GM18508 (cell line): ENCODE measurements at regions not wholly inside any gene's neighbourhood (a gene's known extent, or its start where the extent isn't known, plus 50 kb on each side); places are given as distances from the start of the nearest gene placed in this dataset.

Source experiments
- ATAC-seq: cut with Tn5 transposase; IDR thresholded peaks from one replicate; pipeline ENCODE4 v1.9.1; 2021; ENCODE audit warnings: moderate number of reproducible peaks; ENCODE audit not compliant: insufficient read depth, unreplicated experiment

DNA sequence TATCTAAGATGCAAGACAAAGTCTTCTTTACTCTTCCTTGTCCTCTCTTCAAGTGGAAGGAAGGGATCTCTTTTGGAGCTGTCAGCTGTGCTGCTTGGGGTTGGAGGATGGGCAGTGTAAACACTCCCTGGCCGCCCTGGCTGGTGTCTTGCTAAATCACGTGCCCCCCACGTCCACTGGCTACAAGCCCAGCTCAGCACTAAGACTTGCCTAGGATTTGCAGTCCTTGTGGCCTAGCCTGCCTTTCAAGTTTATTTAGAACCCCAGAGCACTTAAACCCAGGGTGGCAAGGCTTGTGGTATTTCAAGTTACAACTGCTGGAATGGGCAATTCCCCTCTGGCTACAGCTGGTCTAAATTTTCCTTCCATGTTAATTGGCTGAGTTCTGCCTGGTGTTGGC, 272.4 kb upstream of the MYO3A start:
- ATAC-seq, result no peak

DNA sequence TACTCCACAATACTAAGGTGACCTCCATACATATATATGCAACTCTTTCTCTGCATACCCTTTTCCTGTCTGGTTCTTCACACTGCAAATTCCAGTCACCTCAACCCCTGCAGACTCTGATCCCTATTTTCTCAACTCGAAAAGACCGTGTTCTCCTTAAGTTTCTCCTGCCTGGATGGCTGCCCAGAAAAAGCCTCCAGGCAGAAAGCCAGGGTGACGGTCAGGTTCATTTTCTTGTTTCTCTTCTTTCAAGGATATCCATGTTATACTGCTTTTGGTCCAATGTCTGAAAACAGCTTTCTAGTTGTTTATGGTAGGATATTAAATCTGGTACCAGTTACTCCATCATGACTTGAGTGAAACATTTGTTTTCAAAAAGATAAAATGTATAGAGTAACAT, 267.8 kb upstream of the MYO3A start:
- ATAC-seq, result no peak

DNA sequence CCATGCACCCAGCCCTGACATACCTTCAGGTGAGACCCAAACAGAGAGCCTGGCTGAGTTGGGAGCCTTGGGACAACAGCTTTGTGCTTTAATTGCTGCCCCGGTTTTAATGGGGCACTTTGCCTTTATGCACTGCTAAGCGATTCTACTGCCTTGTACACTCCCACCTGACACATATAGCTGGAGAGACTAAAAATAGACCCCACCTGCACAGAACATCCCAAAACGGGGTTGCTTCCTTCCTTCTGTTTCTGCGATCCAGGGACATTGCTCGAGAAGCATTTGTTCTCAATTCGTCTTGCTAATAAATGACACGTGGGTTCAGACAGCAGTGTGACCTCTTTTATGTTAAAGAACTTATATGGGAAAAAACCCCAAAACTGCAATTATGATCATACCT, 258.8 kb upstream of the MYO3A start:
- ATAC-seq, result no peak

DNA sequence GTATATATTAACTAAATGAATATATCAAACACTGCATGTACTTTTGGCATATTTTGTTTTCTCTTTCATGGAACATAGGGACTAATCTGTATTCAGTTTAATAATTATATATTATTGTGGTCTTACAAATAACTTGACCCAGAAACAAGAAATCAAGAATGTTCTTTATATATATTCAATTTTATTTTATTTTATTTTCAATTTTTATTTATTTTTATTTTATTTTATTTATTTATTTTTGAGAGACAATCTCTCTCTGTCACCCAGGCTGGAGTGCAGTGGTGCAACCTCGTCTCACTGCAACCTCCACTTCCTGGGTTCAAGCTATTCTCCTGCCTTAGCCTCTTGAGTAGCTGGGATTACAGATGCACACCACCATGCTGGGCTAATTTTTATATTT, 258.4 kb upstream of the MYO3A start:
- no peak for ATAC-seq

DNA sequence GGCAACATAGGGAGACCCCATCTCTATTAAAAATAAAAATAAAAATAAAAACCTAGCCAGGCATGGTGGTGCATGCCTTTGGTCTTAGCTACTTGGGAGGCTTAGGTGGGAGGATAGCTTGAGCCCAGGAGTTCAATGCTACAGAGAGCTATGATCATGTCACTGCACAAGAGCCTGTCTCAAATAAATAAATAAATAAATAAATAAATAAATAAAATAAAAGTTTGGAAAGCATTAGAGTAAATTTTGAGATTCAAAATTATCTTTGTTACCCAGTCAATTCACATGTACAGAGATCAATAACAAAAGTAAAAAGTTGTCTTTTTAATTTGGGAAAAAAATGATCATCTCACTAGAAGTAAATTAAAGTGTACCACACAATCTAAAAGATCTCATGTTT, 255.8 kb upstream of the MYO3A start:
- ATAC-seq, result no peak

DNA sequence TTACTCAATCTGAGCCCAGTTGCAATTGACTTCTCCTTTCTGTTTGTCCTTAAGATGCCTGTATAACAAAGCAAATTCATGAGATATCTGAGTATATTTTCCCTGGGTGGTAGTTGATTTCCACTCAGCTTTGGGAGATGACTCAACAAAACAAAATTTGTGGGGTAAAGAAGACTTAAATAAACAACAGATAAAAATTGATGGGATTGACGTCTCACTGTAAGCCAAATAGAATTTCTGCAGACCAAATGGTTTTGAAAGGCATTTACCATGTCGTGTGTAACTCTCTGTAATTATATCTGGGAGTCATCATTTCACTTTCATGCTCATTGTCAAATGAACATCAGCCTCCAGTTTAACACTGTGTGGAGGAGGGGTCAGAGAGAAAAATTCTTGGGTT, 255.4 kb upstream of the MYO3A start:
- no peak for ATAC-seq

DNA sequence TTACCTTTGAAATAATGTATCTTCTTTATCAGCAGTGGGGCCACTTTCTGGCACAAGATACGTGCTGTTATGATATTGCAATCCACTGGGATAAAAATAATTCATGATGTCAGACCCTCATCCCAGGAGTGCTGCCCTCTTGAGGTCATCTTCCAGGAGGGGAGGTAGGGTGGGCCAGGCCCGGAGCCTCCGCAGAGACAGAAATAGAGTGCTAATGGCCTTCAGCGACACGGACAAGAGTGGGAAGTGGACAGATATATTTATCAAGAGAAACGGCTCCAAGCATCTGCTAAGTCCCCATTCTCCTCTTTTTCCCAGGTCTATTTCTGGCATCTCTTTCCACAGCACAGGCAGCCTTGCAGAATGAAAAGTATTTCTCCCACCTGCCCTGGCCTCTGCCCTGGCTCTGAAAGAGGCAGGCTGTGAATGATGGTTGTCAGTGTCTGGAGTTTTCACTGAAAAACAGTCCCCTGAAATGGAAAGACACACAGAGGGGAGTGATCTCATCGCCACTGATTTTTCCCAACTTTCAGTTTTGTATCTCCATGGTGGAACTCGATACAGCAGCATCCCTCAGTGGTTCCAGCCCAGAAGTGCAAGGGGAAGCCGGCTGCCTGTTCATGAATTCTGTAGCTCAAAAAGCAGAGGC, 251.7 kb upstream of the MYO3A start:
- no peak for ATAC-seq

DNA sequence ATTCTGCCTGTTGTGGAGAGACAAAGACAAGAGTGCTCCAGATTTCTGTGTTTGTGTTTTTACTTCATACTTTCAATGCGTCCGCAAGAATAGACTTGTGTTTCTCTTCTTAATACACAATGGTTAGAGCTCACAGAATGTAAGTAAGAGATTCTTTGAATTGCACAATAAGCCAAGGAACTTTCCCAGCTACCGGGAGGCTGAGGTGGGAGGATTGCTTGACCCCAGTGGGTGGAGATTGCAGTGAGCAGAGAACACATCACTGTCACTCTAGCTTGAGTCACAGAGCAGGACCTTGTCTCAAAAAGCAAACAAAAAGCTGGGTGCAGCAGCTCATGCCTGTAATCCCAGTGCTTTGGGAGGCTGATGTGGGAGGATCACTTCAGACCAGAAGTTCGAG, 250.7 kb upstream of the MYO3A start:
- no peak for ATAC-seq

DNA sequence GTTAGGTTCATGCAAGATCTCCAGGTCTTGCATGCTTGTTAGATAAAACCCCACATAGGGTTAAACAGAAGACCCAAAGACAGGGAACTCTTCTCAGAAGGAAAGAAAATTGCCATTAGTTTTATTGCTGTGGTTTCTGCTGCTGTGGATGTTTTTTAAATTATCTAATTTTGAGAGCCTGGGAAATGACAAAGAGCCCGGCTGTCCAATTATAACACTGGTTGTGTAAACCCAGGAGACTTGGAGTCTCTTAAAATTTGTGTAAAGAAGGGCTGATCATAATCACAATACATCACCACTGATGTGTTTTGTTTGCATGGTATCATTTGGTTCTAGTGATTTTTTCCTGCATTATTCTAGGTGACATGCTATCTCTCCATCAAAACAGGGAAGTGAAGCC, 246.5 kb upstream of the MYO3A start:
- ATAC-seq, result no peak

DNA sequence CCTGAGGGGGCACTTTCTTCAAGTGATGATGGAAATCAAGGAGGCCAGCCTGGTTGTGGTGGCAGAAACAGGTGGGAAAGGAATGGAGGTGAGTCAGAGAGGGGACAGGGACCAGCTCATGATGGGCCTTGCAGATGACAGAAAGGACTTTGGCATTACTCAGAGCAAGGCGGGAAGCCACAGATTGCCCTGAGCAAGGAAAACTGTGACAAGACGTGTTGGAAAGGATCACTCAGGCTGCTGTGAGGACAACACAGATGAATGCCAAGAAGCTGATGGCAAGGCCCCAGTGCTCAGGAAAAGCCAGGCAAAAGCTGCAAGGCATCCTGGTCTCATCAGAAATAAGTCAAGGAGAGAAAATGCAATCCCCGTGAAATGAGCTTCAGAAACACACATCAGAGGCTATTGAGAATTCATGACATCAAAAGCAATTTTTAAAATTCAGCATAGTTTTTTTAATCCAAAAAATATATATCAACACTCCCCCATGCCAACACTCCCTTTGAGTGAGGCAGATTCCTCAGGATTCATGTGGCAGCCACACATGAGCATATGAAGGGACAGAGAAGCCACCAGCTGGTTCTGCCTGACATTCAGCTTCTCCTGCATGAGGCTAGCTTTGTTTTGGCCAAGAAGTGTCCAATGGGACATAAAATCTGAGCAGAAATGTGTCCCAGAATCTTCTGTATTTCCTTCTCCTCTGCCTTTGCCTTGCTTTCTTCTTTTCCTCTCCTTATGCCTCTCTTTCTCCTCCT, 244.5 kb upstream of the MYO3A start:
- ATAC-seq, result no peak

DNA sequence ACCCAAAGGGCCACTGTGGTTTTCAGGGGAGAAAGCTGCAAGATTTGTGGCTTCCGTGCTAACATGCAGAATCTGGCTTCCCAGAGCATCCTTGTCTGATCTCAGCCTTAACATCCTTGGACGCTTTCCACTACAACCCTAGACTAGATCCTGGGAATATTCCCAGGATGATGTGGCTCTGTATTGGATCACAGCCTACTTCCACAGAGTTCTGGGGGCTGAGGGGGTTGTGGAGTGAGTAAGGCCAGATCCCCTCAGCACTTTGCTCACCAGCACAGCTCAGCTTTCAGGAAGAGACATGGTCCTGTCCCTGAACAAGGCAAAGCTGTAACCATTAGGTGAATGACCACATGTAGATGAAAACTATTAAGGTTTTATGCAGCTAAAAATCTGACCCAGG, 241.3 kb upstream of the MYO3A start:
- no peak for ATAC-seq

DNA sequence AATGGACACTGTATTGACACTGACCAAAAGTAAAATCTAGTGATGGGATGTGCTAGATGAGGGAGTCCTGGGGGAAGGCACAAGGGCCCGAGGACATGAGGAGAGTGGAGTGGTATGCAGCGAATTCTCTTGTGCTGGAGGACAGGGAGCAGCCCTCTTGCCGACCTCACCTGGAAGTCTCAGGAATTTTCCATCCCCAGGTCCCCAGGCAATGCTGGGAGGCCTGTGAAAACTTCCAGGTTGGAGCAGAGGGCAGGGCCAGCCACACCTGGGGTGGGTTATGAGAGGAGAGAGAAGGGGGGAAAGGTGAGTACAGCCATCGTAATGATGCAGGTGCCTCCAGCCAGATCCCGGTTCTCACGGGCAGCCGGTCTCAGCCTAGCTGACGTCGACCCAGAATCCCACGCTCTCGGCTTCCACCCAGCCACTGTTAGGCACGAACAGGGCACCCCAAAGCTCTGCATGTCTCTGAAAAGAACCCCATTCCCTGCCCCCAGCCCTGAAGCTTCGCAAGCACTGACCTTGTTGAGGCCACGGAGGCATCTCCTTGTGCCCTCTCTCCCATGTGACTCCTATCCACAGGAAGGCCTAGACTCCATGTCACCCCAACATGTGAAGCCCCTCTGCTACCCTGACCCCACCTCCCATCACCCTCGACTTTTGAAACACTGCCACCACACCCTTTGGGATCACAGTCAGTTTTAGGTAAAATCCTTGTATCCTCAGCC, 239.7 kb upstream of the MYO3A start:
- ATAC-seq, result no peak

DNA sequence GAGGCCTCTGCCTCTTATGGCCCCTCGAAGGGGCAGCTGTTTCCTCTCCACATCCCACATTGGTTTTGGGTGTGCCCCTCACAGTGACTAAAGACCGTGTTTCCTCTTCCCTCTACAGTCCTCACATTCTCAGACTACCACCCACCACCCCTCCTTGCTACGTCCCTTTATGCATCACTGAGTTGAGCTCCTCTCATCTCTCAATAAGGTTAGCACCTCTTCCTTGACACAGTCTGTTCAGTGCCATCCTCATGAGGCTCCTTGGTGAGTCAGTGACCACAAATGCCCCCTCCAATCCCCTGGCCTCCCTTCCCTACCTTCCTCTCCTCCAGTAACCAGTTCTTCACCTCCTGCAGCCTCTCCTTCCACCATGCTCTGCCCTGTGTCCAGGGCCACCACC, 239.1 kb upstream of the MYO3A start:
- ATAC-seq, result no peak

DNA sequence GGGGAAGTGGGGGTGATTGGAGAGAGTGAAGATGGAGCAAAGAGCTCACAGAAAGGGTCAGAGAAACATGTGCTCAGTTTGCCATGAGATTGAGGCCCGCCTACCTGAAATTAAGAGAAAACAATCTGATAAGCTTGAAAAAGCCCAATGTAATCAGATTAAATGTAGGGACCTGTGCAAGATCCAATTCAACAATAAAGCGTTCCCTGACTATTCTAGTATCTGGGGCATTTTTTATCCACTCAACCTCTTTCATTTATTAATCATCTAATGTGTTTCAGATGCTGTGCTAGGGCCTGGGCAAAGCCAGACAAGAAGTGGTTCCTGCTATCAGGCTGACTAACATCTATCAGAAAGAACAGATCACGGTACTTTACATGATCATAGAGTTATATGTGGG, 238.4 kb upstream of the MYO3A start:
- no peak for ATAC-seq

DNA sequence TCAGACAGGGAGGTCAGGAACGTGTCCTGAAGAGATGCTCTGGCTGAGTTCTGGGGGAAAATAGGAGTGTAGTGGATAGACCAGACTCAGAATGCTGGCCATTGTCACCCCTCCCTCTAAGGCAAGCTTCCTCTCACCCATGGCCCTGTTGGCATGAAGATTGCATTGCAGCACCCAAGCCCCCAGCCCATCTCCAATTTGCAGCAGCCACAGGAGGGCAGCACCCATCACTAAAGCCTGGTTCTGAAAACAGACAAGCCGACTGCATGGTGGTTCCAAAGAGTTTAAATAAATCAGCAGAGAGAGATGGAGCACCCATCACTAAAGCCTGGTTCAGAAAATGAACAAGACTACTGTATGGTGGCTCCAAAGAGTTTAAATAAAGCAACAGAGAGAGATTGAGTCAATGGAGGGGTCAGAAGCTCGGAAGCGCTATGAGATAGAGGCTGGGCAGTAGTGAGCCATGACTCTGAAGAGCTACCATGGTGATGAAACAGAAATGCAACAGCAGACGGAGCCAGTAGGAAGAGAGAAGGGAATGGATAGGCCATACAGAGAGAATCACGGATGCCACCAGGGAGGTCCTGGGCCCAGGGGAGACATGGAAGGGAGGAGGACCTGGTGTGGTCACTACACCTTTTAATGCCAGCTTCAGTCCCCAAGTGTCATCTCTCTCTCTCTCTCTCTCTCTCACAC, 237.9 kb upstream of the MYO3A start:
- no peak for ATAC-seq

DNA sequence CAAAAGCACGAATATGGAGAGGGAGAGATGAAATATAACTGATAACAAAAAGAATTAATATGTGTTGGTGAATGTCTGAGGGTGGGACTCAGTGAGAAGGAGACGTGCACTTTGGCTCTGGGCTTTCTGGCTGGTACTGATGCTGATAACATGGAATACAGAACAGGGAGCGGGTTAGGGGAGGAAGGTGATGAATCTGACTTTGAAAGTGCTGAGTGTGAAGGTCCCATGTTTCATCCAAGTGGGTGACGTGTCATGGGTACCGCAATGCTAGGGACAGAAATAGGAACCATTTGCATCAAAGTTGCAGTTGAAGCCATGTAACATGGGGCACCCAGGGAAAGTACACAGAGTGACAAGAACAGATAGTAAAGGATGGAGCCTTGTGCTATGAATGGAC, 236.6 kb upstream of the MYO3A start:
- ATAC-seq, result no peak

DNA sequence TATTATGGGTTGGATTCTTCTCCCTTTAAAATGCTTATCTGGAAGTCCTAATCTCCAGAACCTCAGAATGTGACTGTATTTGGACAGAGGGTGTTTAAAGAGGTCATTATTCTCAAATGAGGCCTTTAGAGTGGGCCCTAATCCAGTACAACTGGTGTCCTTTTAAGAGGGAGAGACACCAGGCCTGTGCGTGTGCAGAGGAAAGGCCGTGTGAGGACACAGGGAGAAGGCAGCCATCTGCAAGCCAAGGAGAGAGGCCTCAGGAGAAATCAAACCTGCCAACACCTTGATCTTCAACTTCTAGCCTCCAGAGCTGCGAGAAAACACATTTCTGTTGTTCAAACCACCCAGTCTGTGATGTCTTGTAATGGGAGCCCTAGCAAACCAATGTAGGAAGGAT, 235.4 kb upstream of the MYO3A start:
- no peak for ATAC-seq

DNA sequence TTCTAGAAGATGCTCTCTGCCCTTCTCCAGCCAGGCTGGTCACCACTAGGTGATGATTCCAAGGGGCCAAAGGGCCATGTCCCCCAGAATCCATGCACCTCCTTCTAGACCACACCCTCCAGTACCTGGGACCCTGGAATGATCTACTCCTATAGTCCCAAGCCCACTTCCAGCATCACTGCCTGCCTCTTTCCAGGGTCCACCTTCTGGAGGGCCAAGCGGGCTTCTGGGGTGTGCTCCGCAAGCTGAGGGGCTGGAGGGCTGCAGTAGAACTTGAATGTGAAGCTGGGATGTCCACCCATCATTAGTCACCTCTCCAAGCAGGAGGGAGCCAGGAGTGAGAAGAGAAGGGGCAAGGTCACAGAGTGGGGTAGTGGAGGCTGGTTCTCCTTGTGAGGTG, 234.4 kb upstream of the MYO3A start:
- no peak for ATAC-seq

DNA sequence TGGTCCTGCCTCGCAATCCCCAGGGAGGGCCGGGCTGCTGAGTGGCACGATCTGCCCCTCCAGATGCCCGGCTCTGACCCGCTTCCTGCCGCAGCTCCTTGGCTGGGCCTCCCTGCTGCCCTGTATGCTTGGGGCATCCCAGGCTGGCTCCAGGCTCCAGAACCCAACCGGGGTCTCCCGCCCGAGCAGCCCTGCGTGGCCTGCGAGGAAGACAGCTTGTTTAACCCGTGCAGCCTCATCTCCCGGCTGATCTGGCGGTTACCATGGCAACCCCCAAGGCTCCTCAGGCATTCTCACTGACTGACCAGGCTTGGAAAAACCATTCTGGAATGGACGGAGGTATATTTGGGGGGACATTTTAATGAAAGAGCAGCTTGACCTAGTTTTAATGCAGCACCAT, 232.4 kb upstream of the MYO3A start:
- ATAC-seq, result no peak

DNA sequence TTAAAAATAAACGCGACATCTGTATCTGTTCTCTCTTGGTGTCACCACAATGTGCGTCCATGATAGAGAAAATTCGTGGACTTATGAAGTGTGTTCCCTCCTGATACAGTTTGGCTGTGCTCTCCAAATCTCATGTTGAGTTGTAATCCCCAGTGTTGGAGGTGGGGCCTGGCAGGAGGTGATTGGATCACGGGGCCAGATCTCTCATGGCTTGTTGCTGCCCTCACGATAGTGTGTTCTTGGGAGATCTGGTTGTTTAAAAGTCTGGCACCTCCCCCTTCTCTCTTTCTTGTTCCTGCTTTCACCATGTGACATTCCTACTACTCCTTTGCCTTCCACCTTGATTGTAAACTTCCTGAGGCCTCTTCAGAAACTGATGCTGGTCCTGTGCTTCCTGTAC, 229.4 kb upstream of the MYO3A start:
- ATAC-seq, result no peak

DNA sequence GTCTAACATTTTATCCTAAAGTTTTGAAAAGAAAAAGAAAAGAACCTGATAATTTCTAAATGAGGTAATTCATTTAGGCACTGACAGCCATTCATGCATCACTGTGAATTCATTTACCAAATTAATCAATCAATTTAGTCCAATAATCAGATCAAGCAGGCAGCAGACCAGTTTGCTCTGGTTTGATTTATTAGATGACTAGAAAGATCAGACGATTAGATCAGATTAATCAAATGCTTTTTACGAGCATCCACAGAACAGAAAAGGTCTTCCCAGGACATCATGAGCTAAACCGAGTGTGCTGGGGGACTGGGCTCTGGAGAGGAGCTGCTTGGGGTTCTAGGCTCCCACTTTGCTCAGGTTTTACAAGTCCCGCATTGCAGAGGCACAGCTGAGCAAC, 226.5 kb upstream of the MYO3A start:
- no peak for ATAC-seq
